HCT116 (cell line): ENCODE measurements at regions not wholly inside any gene's neighbourhood (a gene's known extent, or its start where the extent isn't known, plus 50 kb on each side); places are given as distances from the start of the nearest gene placed in this dataset.

ENCODE experiments used
- ATAC-seq: fragments of 200-7000 bp; cut with Tn5 transposase; 2 replicates; pipeline ENCODE4 v1.9.1; 2020; ENCODE audit warnings: mild to moderate bottlenecking, moderate library complexity
- BruUV-seq: library from RNA; stranded (reverse); fragments of 400-500 nt; replicated peaks from 2 replicates; lab custom pipeline; 2021; lab: Mats Ljungman, UMichigan
- CTCF ChIA-PET: fragments of 300-600 bp; sonication (Branson Sonifier 250); formaldehyde crosslinking; loops from one replicate; lab custom pipeline; 2021; ENCODE audit warnings: antibody characterized with exemption; lab: Charles Lee
- POLR2A ChIA-PET: fragments of 300-600, 350-600 bp; sonication (Branson Sonifier 250); formaldehyde crosslinking; loops from one replicate; lab custom pipeline; 2021; ENCODE audit warnings: antibody characterized with exemption; lab: Charles Lee
- RAD21 ChIA-PET, 2 experiments: fragments of 300-600 bp; sonication (Branson Sonifier 250); formaldehyde crosslinking; loops; one replicate each; lab custom pipeline; 2023; ENCODE audit warnings: low total read pairs in 2 of 2; ENCODE audit not compliant: uncharacterized antibody in 2 of 2, unreplicated experiment in 2 of 2, low non-redundant PET in 1 of 2; lab: Charles Lee
- DNase-seq: peaks from one replicate; pipeline ENCODE4 v3.0.0-alpha.2; 2010; ENCODE audit warnings: low read depth, low spot score
- H2AFZ ChIP-seq: fragments of 200-600 bp; shearing (Covaris generic), sonication (generic); 2 replicates; pipeline ENCODE4 v1.6.1; 2017; ENCODE audit warnings: low read depth, mixed run types, mixed read lengths, antibody characterized with exemption, low read length; ENCODE audit not compliant: poor library complexity, severe bottlenecking
- H3K27ac ChIP-seq: 2 replicates; pipeline ENCODE4 v1.5.1; 2012; ENCODE audit warnings: low read depth, low read length
- H3K27me3 ChIP-seq: fragments of 200-600 bp; sonication (generic); 2 replicates; pipeline ENCODE4 v1.6.1; 2016; ENCODE audit warnings: mixed run types, low read length, mixed read lengths; ENCODE audit not compliant: insufficient read depth
- H3K36me3 ChIP-seq, 2 experiments: fragments of 200-500 bp in 1 of 2; fragments of 200-600 bp in 1 of 2; sonication (Bioruptor generic) in 1 of 2; sonication (generic) in 1 of 2; 2 replicates each; pipeline versions ENCODE4 v1.5.1 to v1.6.1; 2014 to 2016; ENCODE audit warnings: low read length in 2 of 2, inconsistent platforms in 1 of 2, mixed read lengths in 1 of 2, mixed run types in 1 of 2; ENCODE audit not compliant: insufficient read depth in 2 of 2, control insufficient read depth in 1 of 2
- H3K4me1 ChIP-seq, 2 experiments: fragments of 200-600 bp in 1 of 2; sonication (generic) in 1 of 2; 2 replicates each; pipeline versions ENCODE4 v1.5.1 to v1.6.1; 2012 to 2017; ENCODE audit warnings: low read length in 2 of 2, inconsistent platforms in 1 of 2, mild to moderate bottlenecking in 1 of 2, mixed read lengths in 1 of 2, mixed run types in 1 of 2, moderate library complexity in 1 of 2; ENCODE audit not compliant: insufficient read depth in 2 of 2, control insufficient read depth in 1 of 2
- H3K4me2 ChIP-seq: fragments of 200-600 bp; sonication (generic); 2 replicates; pipeline ENCODE4 v1.6.1; 2017; ENCODE audit warnings: mixed run types, low read length, mixed read lengths
- H3K4me3 ChIP-seq, 2 experiments: fragments of 200-600 bp in 1 of 2; sonication (generic) in 1 of 2; replicated peaks in 1 of 2; 2 replicates each; pipeline ENCODE4 v1.5.1; 2011 to 2016; ENCODE audit warnings: low read length in 2 of 2, control low read depth in 1 of 2, low read depth in 1 of 2, mild to moderate bottlenecking in 1 of 2, mixed read lengths in 1 of 2, mixed run types in 1 of 2
- H3K79me2 ChIP-seq: fragments of 200-600 bp; sonication (generic); 2 replicates; pipeline ENCODE4 v1.6.1; 2017; ENCODE audit warnings: mild to moderate bottlenecking, mixed run types, low read length, moderate library complexity, mixed read lengths; ENCODE audit not compliant: insufficient read depth
- H3K9ac ChIP-seq: fragments of 200-600 bp; sonication (generic); 2 replicates; pipeline ENCODE4 v1.6.1; 2016; ENCODE audit warnings: low read length, mixed read lengths
- H3K9me2 ChIP-seq: fragments of 200-600 bp; sonication (generic), shearing (Covaris generic); 2 replicates; pipeline ENCODE4 v1.6.1; 2017; ENCODE audit warnings: mixed run types, mild to moderate bottlenecking, moderate library complexity; ENCODE audit not compliant: insufficient read depth
- H3K9me3 ChIP-seq, 2 experiments: fragments of 200-500 bp in 1 of 2; fragments of 200-600 bp in 1 of 2; sonication (Bioruptor generic) in 1 of 2; sonication (generic) in 1 of 2; 2 replicates each; pipeline ENCODE4 v1.6.1; 2014 to 2017; ENCODE audit warnings: low read length in 2 of 2, mixed read lengths in 2 of 2, inconsistent platforms in 1 of 2, low read depth in 1 of 2, mild to moderate bottlenecking in 1 of 2, mixed run types in 1 of 2, moderate library complexity in 1 of 2; ENCODE audit not compliant: control insufficient read depth in 1 of 2, insufficient read depth in 1 of 2
- H4K20me1 ChIP-seq: fragments of 200-600 bp; sonication (generic), shearing (Covaris generic); 2 replicates; pipeline ENCODE4 v1.6.1; 2017; ENCODE audit warnings: mixed run types, mild to moderate bottlenecking, moderate library complexity; ENCODE audit not compliant: insufficient read depth
- CBX3 ChIP-seq: IDR thresholded peaks from 2 replicates; pipeline ENCODE4 v1.6.1; 2012; ENCODE audit warnings: low read depth
- CEBPB ChIP-seq: IDR thresholded peaks from 2 replicates; pipeline ENCODE4 v1.6.1; 2012; ENCODE audit warnings: low read depth
- EZH2phosphoT487 ChIP-seq: fragments of 200-600 bp; IDR thresholded peaks from 2 replicates; pipeline ENCODE4 v1.6.1; 2018; ENCODE audit warnings: antibody characterized with exemption, borderline replicate concordance
- FOSL1 ChIP-seq: IDR thresholded peaks from 2 replicates; pipeline ENCODE4 v1.6.1; 2012; ENCODE audit warnings: low read depth
- JUND ChIP-seq: IDR thresholded peaks from 2 replicates; pipeline ENCODE4 v1.6.1; 2012
- MAX ChIP-seq: IDR thresholded peaks from 2 replicates; pipeline ENCODE4 v1.6.1; 2012
- POLR2AphosphoS5 ChIP-seq: IDR thresholded peaks from 2 replicates; pipeline ENCODE4 v1.6.1; 2011; ENCODE audit warnings: mild to moderate bottlenecking, low read depth, low read length, moderate library complexity
- SRF ChIP-seq: IDR thresholded peaks from 2 replicates; pipeline ENCODE4 v1.6.1; 2012; ENCODE audit warnings: low read depth
- YY1 ChIP-seq: IDR thresholded peaks from 2 replicates; pipeline ENCODE4 v1.6.1; 2011; ENCODE audit warnings: low read length, low read depth, moderate library complexity, mild to moderate bottlenecking; ENCODE audit not compliant: insufficient replicate concordance; ENCODE audit errors: extremely low read depth
- ZBTB33 ChIP-seq: IDR thresholded peaks from 2 replicates; pipeline ENCODE4 v1.6.1; 2011; ENCODE audit warnings: mild to moderate bottlenecking, low read length, moderate library complexity; ENCODE audit not compliant: insufficient replicate concordance; ENCODE audit errors: extremely low read depth
- ZNF274 ChIP-seq: fragments of 200-500 bp; sonication (Bioruptor generic); IDR thresholded peaks from 2 replicates; pipeline ENCODE4 v1.6.1; 2014; ENCODE audit warnings: mild to moderate bottlenecking, low read depth, low read length, inconsistent platforms
- intact Hi-C: fragments of 100-400 bp; cut with micrococcal nuclease; formaldehyde crosslinking; loops from 2 replicates; pipeline ENCODE4 v1.10.0; 2022
- TF ChIP-seq, protein P1 (sequence below), 3 experiments: fragments of 200-600 bp in 1 of 3; sonication (generic) in 1 of 3; IDR thresholded peaks in 2 of 3; conservative IDR thresholded peaks in 1 of 3; 2 replicates each; pipeline ENCODE4 v1.5.1; 2012 to 2017; ENCODE audit warnings: low read depth in 2 of 3, low read length in 2 of 3, antibody characterized with exemption in 1 of 3, borderline replicate concordance in 1 of 3, control low read depth in 1 of 3, mild to moderate bottlenecking in 1 of 3, mixed read lengths in 1 of 3, mixed run types in 1 of 3, moderate library complexity in 1 of 3; ENCODE audit not compliant: insufficient read depth in 1 of 3

DNA sequence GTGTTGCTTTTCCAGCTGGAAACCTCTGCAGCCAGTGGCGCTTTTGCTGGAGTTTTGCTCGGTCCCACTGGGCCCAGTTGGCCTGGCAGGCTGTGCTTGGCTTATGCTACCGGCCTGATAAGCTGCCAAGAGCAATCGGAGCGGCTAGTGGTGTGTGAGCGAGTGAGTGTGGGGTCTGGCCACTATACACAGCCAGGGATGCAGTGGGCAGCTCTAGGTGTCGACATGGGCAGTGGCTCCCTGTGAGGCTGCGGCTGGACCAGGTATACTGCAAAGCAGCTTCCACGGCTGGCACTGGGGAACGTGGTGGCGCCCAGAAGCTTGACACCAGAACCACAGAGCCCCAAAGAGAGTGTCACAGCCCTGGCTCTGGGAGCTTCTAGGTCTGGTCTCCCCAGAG is 996.5 kb downstream of the GRIK2 start:
- no TSS peak for BruUV-seq
- CTCF ChIA-PET: no interaction called here
- Histone ChIP-seq H3K9me2 (no peaks in the 10 kb centered on the region), H3K27me3 (no peaks in the 10 kb centered on the region), H3K4me2 (no peak overlapping the region), H3K9ac (no peak overlapping the region), H2AFZ (no peak overlapping the region), H3K4me1 (no peaks in the 10 kb centered on the region), H3K27ac (no peak overlapping the region), H3K79me2 (no peaks in the 10 kb centered on the region), H3K36me3 (no peaks in the 10 kb centered on the region), H3K4me3 (no peak overlapping the region), H3K9me3 (no peaks in the 10 kb centered on the region; a peak in 1 of 4 replicates), H4K20me1 (no peaks in the 10 kb centered on the region)
- POLR2A ChIA-PET: no interaction called here
- no peak for TF ChIP-seq JUND
- no peak for TF ChIP-seq CBX3
- no peak for TF ChIP-seq EZH2phosphoT487
- no peak for TF ChIP-seq MAX
- TF ChIP-seq ZBTB33: no peak
- TF ChIP-seq, protein P1, sequence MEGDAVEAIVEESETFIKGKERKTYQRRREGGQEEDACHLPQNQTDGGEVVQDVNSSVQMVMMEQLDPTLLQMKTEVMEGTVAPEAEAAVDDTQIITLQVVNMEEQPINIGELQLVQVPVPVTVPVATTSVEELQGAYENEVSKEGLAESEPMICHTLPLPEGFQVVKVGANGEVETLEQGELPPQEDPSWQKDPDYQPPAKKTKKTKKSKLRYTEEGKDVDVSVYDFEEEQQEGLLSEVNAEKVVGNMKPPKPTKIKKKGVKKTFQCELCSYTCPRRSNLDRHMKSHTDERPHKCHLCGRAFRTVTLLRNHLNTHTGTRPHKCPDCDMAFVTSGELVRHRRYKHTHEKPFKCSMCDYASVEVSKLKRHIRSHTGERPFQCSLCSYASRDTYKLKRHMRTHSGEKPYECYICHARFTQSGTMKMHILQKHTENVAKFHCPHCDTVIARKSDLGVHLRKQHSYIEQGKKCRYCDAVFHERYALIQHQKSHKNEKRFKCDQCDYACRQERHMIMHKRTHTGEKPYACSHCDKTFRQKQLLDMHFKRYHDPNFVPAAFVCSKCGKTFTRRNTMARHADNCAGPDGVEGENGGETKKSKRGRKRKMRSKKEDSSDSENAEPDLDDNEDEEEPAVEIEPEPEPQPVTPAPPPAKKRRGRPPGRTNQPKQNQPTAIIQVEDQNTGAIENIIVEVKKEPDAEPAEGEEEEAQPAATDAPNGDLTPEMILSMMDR (IDR thresholded peaks at IDR 0.05 in 2 of 3, conservative IDR thresholded peaks at IDR 0.05 in 1 of 3; ENCODE audit: borderline replicate concordance in 1 of 3, insufficient read depth in 1 of 3, low read depth in 2 of 3, low read length in 2 of 3): no peak
- TF ChIP-seq POLR2AphosphoS5: no peak
- TF ChIP-seq FOSL1: no peak
- no peak for TF ChIP-seq SRF
- no peak for TF ChIP-seq ZNF274
- no peak for TF ChIP-seq CEBPB
- no peak for TF ChIP-seq YY1
- DNase-seq: no peak
- RAD21 ChIA-PET: no interaction called here
- ATAC-seq: no peak
- intact Hi-C loops: no loop called here
